Subcutaneous abdominal adipose tissue (tissue), 5 donors: ENCODE measurements at regions not wholly inside any gene's neighbourhood (a gene's known extent, or its start where the extent isn't known, plus 50 kb on each side); places are given as distances from the start of the nearest gene placed in this dataset.
"Not testable (repeated sequence)": the region's sequence is repeated elsewhere in the genome, so short reads cannot be mapped to it uniquely, and the experiment has no call there.

ENCODE experiments used
- H3K27ac ChIP-seq: one replicate; pipeline ENCODE4 v1.7.0; 2013; ENCODE audit warnings: low read depth, mild to moderate bottlenecking, inconsistent platforms, low read length, moderate library complexity
- H3K27me3 ChIP-seq, 5 donors: one replicate each; pipeline ENCODE4 v1.7.0; 2013; ENCODE audit warnings: low read length in 5 of 5, inconsistent platforms in 1 of 5; ENCODE audit not compliant: control insufficient read depth in 5 of 5, insufficient read depth in 4 of 5
- H3K36me3 ChIP-seq, 5 donors: one replicate each; pipeline ENCODE4 v1.7.0; 2013; ENCODE audit warnings: low read length in 5 of 5; ENCODE audit not compliant: control insufficient read depth in 5 of 5, insufficient read depth in 5 of 5
- H3K4me1 ChIP-seq, 5 donors: one replicate each; pipeline ENCODE4 v1.7.0; 2013; ENCODE audit warnings: low read length in 5 of 5, mild to moderate bottlenecking in 3 of 5, moderate library complexity in 1 of 5; ENCODE audit not compliant: control insufficient read depth in 5 of 5, insufficient read depth in 5 of 5
- H3K4me3 ChIP-seq, 5 donors: one replicate each; pipeline ENCODE4 v1.7.0; 2013; ENCODE audit warnings: low read length in 5 of 5, low read depth in 1 of 5
- H3K9ac ChIP-seq, 5 donors: one replicate each; pipeline ENCODE4 v1.7.0; 2013; ENCODE audit warnings: low read length in 5 of 5, mild to moderate bottlenecking in 4 of 5, moderate library complexity in 3 of 5
- H3K9me3 ChIP-seq, 5 donors: one replicate each; pipeline ENCODE4 v1.7.0; 2013; ENCODE audit warnings: low read length in 5 of 5; ENCODE audit not compliant: control insufficient read depth in 5 of 5
- donor health status: healthy.
- donor health status: healthy.
- donor health status: healthy.
- donor health status: healthy.
- donor health status: healthy.

DNA sequence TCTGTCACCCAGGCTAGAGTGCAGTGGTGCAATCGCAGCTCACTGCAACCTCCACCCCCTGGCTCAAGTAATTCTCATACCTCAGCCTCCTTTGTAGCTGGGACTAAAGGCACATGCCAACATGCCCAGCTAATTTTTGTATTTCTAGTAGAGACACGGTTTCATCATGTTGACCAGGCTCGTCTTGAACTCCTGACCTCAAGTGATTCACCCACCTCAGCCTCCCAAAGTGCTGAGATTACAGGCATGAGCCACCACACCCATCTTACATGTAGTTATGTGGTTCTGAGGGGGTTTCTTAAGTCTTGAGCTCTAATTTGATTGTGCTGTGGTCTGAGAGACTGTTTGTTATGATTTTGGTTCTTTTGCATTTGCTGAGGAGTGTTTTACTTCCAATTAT, 57.3 kb upstream of the USP15 start:
- not testable (repeated sequence) for H3K36me3 ChIP-seq, H3K27ac ChIP-seq, H3K27me3 ChIP-seq, H3K9me3 ChIP-seq, H3K4me3 ChIP-seq, H3K4me1 ChIP-seq, H3K9ac ChIP-seq

- Histone ChIP-seq H3K4me1 (no peaks in the 10 kb centered on the region), H3K9ac (no peak overlapping the region), H3K4me3 (no peak overlapping the region), H3K27ac (no peak overlapping the region), H3K9me3 (peaks cover 0 to 5% (median 2%) of the 10 kb centered on the region in 5 donors), H3K36me3 (no peaks in the 10 kb centered on the region), H3K27me3 (no peaks in the 10 kb centered on the region)
Observed at GRCh38 chr12:62205346-62205745, 54.9 kb upstream of the USP15 start.

- Histone ChIP-seq H3K9me3 (peaks cover 0 to 3% (median 0%) of the 10 kb centered on the region in 5 donors), H3K9ac (no peak overlapping the region), H3K27ac (no peak overlapping the region), H3K4me3 (no peak overlapping the region), H3K27me3 (no peaks in the 10 kb centered on the region), H3K4me1 (no peaks in the 10 kb centered on the region), H3K36me3 (no peaks in the 10 kb centered on the region)
Observed at GRCh38 chr12:62207248-62207647, 53.0 kb upstream of the USP15 start.
